ENCODE measurements at regions not wholly inside any gene's neighbourhood (a gene's known extent, or its start where the extent isn't known, plus 50 kb on each side); places are given as distances from the start of the nearest gene placed in this dataset.

DNA sequence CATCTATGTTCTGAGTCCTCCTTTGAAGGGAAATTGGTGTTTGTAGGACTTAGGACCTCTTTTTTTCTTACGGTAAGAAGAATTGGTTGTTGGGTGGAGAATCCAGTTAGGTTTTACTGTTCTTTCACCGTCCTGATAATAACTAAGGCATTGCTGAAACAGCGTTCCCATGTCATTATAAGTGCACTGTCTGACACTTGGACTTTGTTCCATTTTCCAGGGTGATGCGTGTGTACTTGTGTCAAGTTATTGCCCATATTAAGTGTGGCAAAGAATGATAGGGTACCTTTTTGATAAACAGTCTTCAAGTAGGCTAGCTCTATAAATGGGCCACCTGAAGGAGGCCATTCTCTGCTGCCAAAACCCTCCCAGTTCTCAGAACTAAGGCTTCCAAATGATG is 119.7 kb downstream of the AASDH start:
- TF ChIP-seq, protein P1, sequence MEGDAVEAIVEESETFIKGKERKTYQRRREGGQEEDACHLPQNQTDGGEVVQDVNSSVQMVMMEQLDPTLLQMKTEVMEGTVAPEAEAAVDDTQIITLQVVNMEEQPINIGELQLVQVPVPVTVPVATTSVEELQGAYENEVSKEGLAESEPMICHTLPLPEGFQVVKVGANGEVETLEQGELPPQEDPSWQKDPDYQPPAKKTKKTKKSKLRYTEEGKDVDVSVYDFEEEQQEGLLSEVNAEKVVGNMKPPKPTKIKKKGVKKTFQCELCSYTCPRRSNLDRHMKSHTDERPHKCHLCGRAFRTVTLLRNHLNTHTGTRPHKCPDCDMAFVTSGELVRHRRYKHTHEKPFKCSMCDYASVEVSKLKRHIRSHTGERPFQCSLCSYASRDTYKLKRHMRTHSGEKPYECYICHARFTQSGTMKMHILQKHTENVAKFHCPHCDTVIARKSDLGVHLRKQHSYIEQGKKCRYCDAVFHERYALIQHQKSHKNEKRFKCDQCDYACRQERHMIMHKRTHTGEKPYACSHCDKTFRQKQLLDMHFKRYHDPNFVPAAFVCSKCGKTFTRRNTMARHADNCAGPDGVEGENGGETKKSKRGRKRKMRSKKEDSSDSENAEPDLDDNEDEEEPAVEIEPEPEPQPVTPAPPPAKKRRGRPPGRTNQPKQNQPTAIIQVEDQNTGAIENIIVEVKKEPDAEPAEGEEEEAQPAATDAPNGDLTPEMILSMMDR (IDR thresholded peaks at IDR 0.05), result no peak
- H3K4me2 ChIP-seq (replicated peaks; ENCODE audit: extremely low read depth, low read length, poor library complexity, severe bottlenecking), result no peak overlapping the region
- H2AFZ ChIP-seq (ENCODE audit: insufficient read depth, low read depth, low read length, poor library complexity, severe bottlenecking), result no peak overlapping the region
- no peaks in the 10 kb centered on the region for H3K4me1 ChIP-seq (ENCODE audit: control insufficient read depth in 1 of 2, insufficient read depth in 2 of 2, low read length in 2 of 2)
- no peaks in the 10 kb centered on the region for H3K79me2 ChIP-seq (ENCODE audit: insufficient read depth, low read length)
- WGBS (ENCODE audit: insufficient coverage), result 92% methylated on average over 3 of the region's 4 CpGs
- H3K4me3 ChIP-seq (replicated peaks in 1 of 3; ENCODE audit: low read depth in 2 of 3, low read length in 3 of 3), result no peak overlapping the region
- DNase-seq, result no peak
- Mint-ChIP-seq H3K27ac (no peak overlapping the region), H3K36me3 (no peaks in the 10 kb centered on the region), H3K4me3 (no peak overlapping the region), H3K27me3 (ENCODE audit: low read depth in 3 of 3) (no peaks in the 10 kb centered on the region), H3K4me1 (no peaks in the 10 kb centered on the region), H3K9me3 (peaks cover 4 to 17% (median 8%) of the 10 kb centered on the region in 7 donors)
- H3K9ac ChIP-seq (ENCODE audit: insufficient read depth, low read length, poor library complexity, severe bottlenecking), result no peak overlapping the region
- no peaks in the 10 kb centered on the region for H4K20me1 ChIP-seq (ENCODE audit: insufficient read depth, low read length)
- peaks cover 3 to 7% of the 10 kb centered on the region in 2 donors for H3K9me3 ChIP-seq (replicated peaks in 1 of 2; ENCODE audit: control insufficient read depth in 1 of 2, insufficient read depth in 1 of 2, low read length in 2 of 2)
- H3K27ac ChIP-seq (ENCODE audit: low read depth in 1 of 2, low read length in 2 of 2), result no peak overlapping the region
- intact Hi-C loops (cut with micrococcal nuclease), result no loop called here
- H3K36me3 ChIP-seq (replicated peaks in 1 of 2; ENCODE audit: control insufficient read depth in 1 of 2, insufficient read depth in 2 of 2, low read length in 2 of 2), result no peaks in the 10 kb centered on the region
- H3K27me3 ChIP-seq (ENCODE audit: control insufficient read depth in 2 of 2, insufficient read depth in 2 of 2, low read length in 2 of 2), result no peaks in the 10 kb centered on the region

DNA sequence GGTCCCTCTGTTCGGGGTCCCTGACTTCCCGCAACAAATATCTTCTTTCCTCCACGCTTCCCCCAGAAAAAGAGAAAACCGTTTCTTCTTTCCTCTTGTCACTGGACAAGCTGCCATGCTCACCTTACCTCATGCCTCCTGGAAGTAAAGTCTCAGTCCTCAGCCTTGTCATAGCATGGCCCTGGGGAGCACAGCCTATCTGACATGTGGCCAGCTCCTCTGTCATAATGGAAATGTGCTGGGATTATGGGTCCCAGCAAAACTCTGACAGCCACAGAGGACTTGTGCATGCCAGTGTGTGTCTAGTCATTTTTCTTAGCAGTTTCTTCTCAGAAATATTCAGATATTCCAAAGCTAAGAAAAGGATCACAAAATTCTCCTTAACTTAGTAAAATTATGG is 122.4 kb downstream of the AASDH start:
- H3K4me1 Mint-ChIP-seq, result no peaks in the 10 kb centered on the region
- no peak overlapping the region for H3K4me3 Mint-ChIP-seq
- H3K27me3 Mint-ChIP-seq (ENCODE audit: low read depth in 3 of 3), result no peaks in the 10 kb centered on the region
- 57% methylated on average over 3 of the region's 4 CpGs for WGBS (ENCODE audit: insufficient coverage)
- Histone ChIP-seq H3K9ac (ENCODE audit: insufficient read depth, low read length, poor library complexity, severe bottlenecking) (no peak overlapping the region), H3K4me3 (replicated peaks in 1 of 3; ENCODE audit: low read depth in 2 of 3, low read length in 3 of 3) (no peak overlapping the region), H3K27me3 (ENCODE audit: control insufficient read depth in 2 of 2, insufficient read depth in 2 of 2, low read length in 2 of 2) (no peaks in the 10 kb centered on the region), H3K4me1 (ENCODE audit: control insufficient read depth in 1 of 2, insufficient read depth in 2 of 2, low read length in 2 of 2) (no peaks in the 10 kb centered on the region), H3K4me2 (replicated peaks; ENCODE audit: extremely low read depth, low read length, poor library complexity, severe bottlenecking) (no peak overlapping the region), H4K20me1 (ENCODE audit: insufficient read depth, low read length) (no peaks in the 10 kb centered on the region), H3K36me3 (replicated peaks in 1 of 2; ENCODE audit: control insufficient read depth in 1 of 2, insufficient read depth in 2 of 2, low read length in 2 of 2) (no peaks in the 10 kb centered on the region), H3K79me2 (ENCODE audit: insufficient read depth, low read length) (no peaks in the 10 kb centered on the region), H3K9me3 (replicated peaks in 1 of 2; ENCODE audit: control insufficient read depth in 1 of 2, insufficient read depth in 1 of 2, low read length in 2 of 2) (peaks cover 3 to 7% of the 10 kb centered on the region in 2 donors), H2AFZ (ENCODE audit: insufficient read depth, low read depth, low read length, poor library complexity, severe bottlenecking) (no peak overlapping the region), H3K27ac (ENCODE audit: low read depth in 1 of 2, low read length in 2 of 2) (no peak overlapping the region)
- TF ChIP-seq, protein P1 (IDR thresholded peaks at IDR 0.05), result no peak
- peaks cover 6 to 19% (median 11%) of the 10 kb centered on the region in 7 donors for H3K9me3 Mint-ChIP-seq
- no peak overlapping the region for H3K27ac Mint-ChIP-seq
- DNase-seq, result no peak
- H3K36me3 Mint-ChIP-seq, result no peaks in the 10 kb centered on the region
- intact Hi-C loops (cut with micrococcal nuclease), result no loop called here
